ENCODE measurements at regions not wholly inside any gene's neighbourhood (a gene's known extent, or its start where the extent isn't known, plus 50 kb on each side); places are given as distances from the start of the nearest gene placed in this dataset.
A peak's percentile ranks its signal among the peaks of the same experiment; 100 is the strongest.

- Histone ChIP-seq H3K27ac (replicated peaks; ENCODE audit: low read length) (no peak overlapping the region), H3K4me2 (ENCODE audit: insufficient read depth, low read length, poor library complexity, severe bottlenecking) (no peak overlapping the region), H3K4ac (ENCODE audit: low read length) (no peak overlapping the region), H4K8ac (ENCODE audit: low read depth, low read length) (no peak overlapping the region), H3K27me3 (ENCODE audit: control insufficient read depth in 3 of 3, insufficient read depth in 3 of 3, low read depth in 1 of 3, low read length in 3 of 3) (no peaks in the 10 kb centered on the region), H3K18ac (ENCODE audit: low read length) (no peak overlapping the region), H4K91ac (ENCODE audit: low read depth, low read length, poor library complexity) (no peak overlapping the region), H2BK120ac (ENCODE audit: low read depth, low read length) (no peak overlapping the region), H2BK5ac (ENCODE audit: low read length) (no peak overlapping the region), H3K23ac (ENCODE audit: low read depth, low read length, poor library complexity) (no peak overlapping the region), H3K4me3 (ENCODE audit: low read length in 2 of 2) (no peak overlapping the region), H3K9ac (ENCODE audit: low read depth, low read length, poor library complexity) (no peak overlapping the region), H2BK15ac (ENCODE audit: low read length) (no peak overlapping the region), H2AFZ (ENCODE audit: low read length) (no peak overlapping the region), H3K4me1 (ENCODE audit: control insufficient read depth in 2 of 2, insufficient read depth in 1 of 2, low read depth in 1 of 2, low read length in 2 of 2) (no peaks in the 10 kb centered on the region), H2AK5ac (ENCODE audit: low read depth, low read length) (no peak overlapping the region), H3K14ac (ENCODE audit: low read length) (no peak overlapping the region), H3K36me3 (replicated peaks in 1 of 2; ENCODE audit: control insufficient read depth in 2 of 2, insufficient read depth in 2 of 2, low read length in 2 of 2) (no peaks in the 10 kb centered on the region), H3K9me3 (replicated peaks in 1 of 2; ENCODE audit: control insufficient read depth in 2 of 2, insufficient read depth in 1 of 2, low read depth in 1 of 2, low read length in 2 of 2) (no peaks in the 10 kb centered on the region), H3K79me1 (ENCODE audit: low read depth, low read length) (no peaks in the 10 kb centered on the region), H2BK12ac (ENCODE audit: low read length) (no peak overlapping the region)
- no peak for DNase-seq (ENCODE audit: low spot score)
These were observed 291.9 kb downstream of the KCNC2 start for GRCh38 chr12:74917743-74918142.

DNA sequence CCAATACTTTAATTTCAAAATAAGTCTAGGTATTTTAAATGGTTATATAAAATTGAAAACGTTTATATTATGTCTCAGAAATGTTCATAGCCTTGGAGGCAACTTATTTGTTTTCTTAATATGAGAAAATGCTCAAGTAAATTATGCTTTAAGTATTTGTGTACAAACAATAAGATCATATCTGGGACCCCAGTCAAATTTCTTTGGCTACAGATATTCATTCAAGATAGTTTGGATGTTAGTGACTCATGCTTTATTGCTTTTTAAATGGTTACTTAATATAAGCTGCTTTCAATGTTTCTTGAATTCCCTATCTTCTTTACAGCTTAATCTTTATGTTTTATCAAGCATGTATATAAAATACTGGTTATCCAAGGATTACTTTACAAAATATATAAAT lies 291.3 kb downstream of the KCNC2 start:
- WGBS, 2 donors (ENCODE audit: extremely low coverage in 2 of 2, insufficient read length in 2 of 2, insufficient replicate concordance in 1 of 2) = no CpG with 5 or more reads among the region's 1 CpG
- H3K14ac ChIP-seq (ENCODE audit: low read length) = no peak overlapping the region
- no peak overlapping the region for H3K27ac ChIP-seq (replicated peaks; ENCODE audit: low read length)
- no peak overlapping the region for H3K4me2 ChIP-seq (ENCODE audit: insufficient read depth, low read length, poor library complexity, severe bottlenecking)
- no peak overlapping the region for H4K91ac ChIP-seq (ENCODE audit: low read depth, low read length, poor library complexity)
- H3K79me1 ChIP-seq (ENCODE audit: low read depth, low read length) = no peaks in the 10 kb centered on the region
- H3K4me1 ChIP-seq (ENCODE audit: control insufficient read depth in 2 of 2, insufficient read depth in 1 of 2, low read depth in 1 of 2, low read length in 2 of 2) = no peaks in the 10 kb centered on the region
- H3K4me3 ChIP-seq (ENCODE audit: low read length in 2 of 2) = no peak overlapping the region
- no peak overlapping the region for H4K8ac ChIP-seq (ENCODE audit: low read depth, low read length)
- no peak overlapping the region for H2BK12ac ChIP-seq (ENCODE audit: low read length)
- H2AFZ ChIP-seq (ENCODE audit: low read length) = no peak overlapping the region
- no peak overlapping the region for H3K4ac ChIP-seq (ENCODE audit: low read length)
- DNase-seq (ENCODE audit: low spot score) = no peak
- no peak overlapping the region for H3K9ac ChIP-seq (ENCODE audit: low read depth, low read length, poor library complexity)
- H3K18ac ChIP-seq (ENCODE audit: low read length) = no peak overlapping the region
- no peaks in the 10 kb centered on the region for H3K36me3 ChIP-seq (replicated peaks in 1 of 2; ENCODE audit: control insufficient read depth in 2 of 2, insufficient read depth in 2 of 2, low read length in 2 of 2)
- H3K9me3 ChIP-seq (replicated peaks in 1 of 2; ENCODE audit: control insufficient read depth in 2 of 2, insufficient read depth in 1 of 2, low read depth in 1 of 2, low read length in 2 of 2) = no peaks in the 10 kb centered on the region
- H3K23ac ChIP-seq (ENCODE audit: low read depth, low read length, poor library complexity) = no peak overlapping the region
- H2BK15ac ChIP-seq (ENCODE audit: low read length) = no peak overlapping the region
- no peak overlapping the region for H2BK5ac ChIP-seq (ENCODE audit: low read length)
- no peak overlapping the region for H2AK5ac ChIP-seq (ENCODE audit: low read depth, low read length)
- H3K27me3 ChIP-seq (ENCODE audit: control insufficient read depth in 3 of 3, insufficient read depth in 3 of 3, low read depth in 1 of 3, low read length in 3 of 3) = no peaks in the 10 kb centered on the region
- no peak overlapping the region for H2BK120ac ChIP-seq (ENCODE audit: low read depth, low read length)

- DNase-seq (ENCODE audit: low spot score) = no peak
- Histone ChIP-seq H2BK5ac (ENCODE audit: low read length) (no peak overlapping the region), H3K27ac (replicated peaks; ENCODE audit: low read length) (no peak overlapping the region), H3K18ac (ENCODE audit: low read length) (no peak overlapping the region), H3K14ac (ENCODE audit: low read length) (no peak overlapping the region), H2BK120ac (ENCODE audit: low read depth, low read length) (no peak overlapping the region), H3K27me3 (ENCODE audit: control insufficient read depth in 3 of 3, insufficient read depth in 3 of 3, low read depth in 1 of 3, low read length in 3 of 3) (no peaks in the 10 kb centered on the region), H3K9ac (ENCODE audit: low read depth, low read length, poor library complexity) (no peak overlapping the region), H3K9me3 (replicated peaks in 1 of 2; ENCODE audit: control insufficient read depth in 2 of 2, insufficient read depth in 1 of 2, low read depth in 1 of 2, low read length in 2 of 2) (no peaks in the 10 kb centered on the region), H2AK5ac (ENCODE audit: low read depth, low read length) (no peak overlapping the region), H3K4ac (ENCODE audit: low read length) (no peak overlapping the region), H3K4me1 (ENCODE audit: control insufficient read depth in 2 of 2, insufficient read depth in 1 of 2, low read depth in 1 of 2, low read length in 2 of 2) (no peaks in the 10 kb centered on the region), H2BK15ac (ENCODE audit: low read length) (no peak overlapping the region), H4K8ac (ENCODE audit: low read depth, low read length) (peak overlapping the region; percentile 56), H2BK12ac (ENCODE audit: low read length) (no peak overlapping the region), H3K23ac (ENCODE audit: low read depth, low read length, poor library complexity) (no peak overlapping the region), H4K91ac (ENCODE audit: low read depth, low read length, poor library complexity) (no peak overlapping the region), H2AFZ (ENCODE audit: low read length) (no peak overlapping the region), H3K4me3 (ENCODE audit: low read length in 2 of 2) (no peak overlapping the region), H3K36me3 (replicated peaks in 1 of 2; ENCODE audit: control insufficient read depth in 2 of 2, insufficient read depth in 2 of 2, low read length in 2 of 2) (no peaks in the 10 kb centered on the region), H3K79me1 (ENCODE audit: low read depth, low read length) (no peaks in the 10 kb centered on the region), H3K4me2 (ENCODE audit: insufficient read depth, low read length, poor library complexity, severe bottlenecking) (no peak overlapping the region)
- WGBS, 2 donors (ENCODE audit: extremely low coverage in 2 of 2, insufficient read length in 2 of 2, insufficient replicate concordance in 1 of 2) = no CpG with 5 or more reads among the region's 1 CpG
These were observed 287.5 kb downstream of the KCNC2 start for GRCh38 chr12:74922117-74922516.

DNA sequence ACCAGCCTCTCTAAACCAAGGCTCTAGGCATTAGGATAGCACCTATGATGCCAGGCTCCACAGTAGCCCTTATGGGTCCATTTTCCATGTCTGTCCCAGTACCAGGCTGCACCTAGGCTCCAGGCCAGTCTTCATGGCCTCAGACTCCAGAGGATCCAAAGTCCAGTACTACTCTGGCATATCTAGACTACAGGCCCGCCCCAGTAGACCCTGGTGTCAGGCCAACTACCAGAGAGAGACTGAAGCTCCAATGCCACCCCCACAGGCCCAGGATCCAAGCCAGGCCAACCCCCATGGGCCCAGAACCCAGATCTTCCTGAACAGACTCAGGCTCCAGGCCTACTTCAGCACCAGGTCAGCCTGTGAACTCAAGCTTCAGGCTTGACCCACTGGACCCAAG lies 287.0 kb downstream of the KCNC2 start:
- Histone ChIP-seq H3K4me2 (ENCODE audit: insufficient read depth, low read length, poor library complexity, severe bottlenecking) (no peak overlapping the region), H2BK12ac (ENCODE audit: low read length) (no peak overlapping the region), H3K4ac (ENCODE audit: low read length) (no peak overlapping the region), H3K27me3 (ENCODE audit: control insufficient read depth in 3 of 3, insufficient read depth in 3 of 3, low read depth in 1 of 3, low read length in 3 of 3) (no peaks in the 10 kb centered on the region), H2BK5ac (ENCODE audit: low read length) (no peak overlapping the region), H3K23ac (ENCODE audit: low read depth, low read length, poor library complexity) (no peak overlapping the region), H2BK120ac (ENCODE audit: low read depth, low read length) (no peak overlapping the region), H4K91ac (ENCODE audit: low read depth, low read length, poor library complexity) (no peak overlapping the region), H3K27ac (replicated peaks; ENCODE audit: low read length) (no peak overlapping the region), H2AK5ac (ENCODE audit: low read depth, low read length) (no peak overlapping the region), H3K9ac (ENCODE audit: low read depth, low read length, poor library complexity) (no peak overlapping the region), H3K4me1 (ENCODE audit: control insufficient read depth in 2 of 2, insufficient read depth in 1 of 2, low read depth in 1 of 2, low read length in 2 of 2) (no peaks in the 10 kb centered on the region), H3K14ac (ENCODE audit: low read length) (no peak overlapping the region), H2AFZ (ENCODE audit: low read length) (no peak overlapping the region), H3K9me3 (replicated peaks in 1 of 2; ENCODE audit: control insufficient read depth in 2 of 2, insufficient read depth in 1 of 2, low read depth in 1 of 2, low read length in 2 of 2) (no peaks in the 10 kb centered on the region), H3K79me1 (ENCODE audit: low read depth, low read length) (no peaks in the 10 kb centered on the region), H3K18ac (ENCODE audit: low read length) (no peak overlapping the region), H3K36me3 (replicated peaks in 1 of 2; ENCODE audit: control insufficient read depth in 2 of 2, insufficient read depth in 2 of 2, low read length in 2 of 2) (no peaks in the 10 kb centered on the region), H2BK15ac (ENCODE audit: low read length) (no peak overlapping the region), H3K4me3 (ENCODE audit: low read length in 2 of 2) (no peak overlapping the region), H4K8ac (ENCODE audit: low read depth, low read length) (no peak overlapping the region)
- no CpG with 5 or more reads among the region's 1 CpG for WGBS, 2 donors (ENCODE audit: extremely low coverage in 2 of 2, insufficient read length in 2 of 2, insufficient replicate concordance in 1 of 2)
- no peak for DNase-seq (ENCODE audit: low spot score)
